GM18870 (cell line): ENCODE measurements at regions not wholly inside any gene's neighbourhood (a gene's known extent, or its start where the extent isn't known, plus 50 kb on each side); places are given as distances from the start of the nearest gene placed in this dataset.

Experiments
- ATAC-seq: cut with Tn5 transposase; IDR thresholded peaks from one replicate; pipeline ENCODE4 v1.9.1; 2021; ENCODE audit warnings: moderate library complexity; ENCODE audit not compliant: unreplicated experiment

- no peak for ATAC-seq
These were observed 180.5 kb upstream of the B3GALT2 start for GRCh38 chr1:193366764-193367507.

- ATAC-seq = no peak
These were observed 179.6 kb upstream of the B3GALT2 start for GRCh38 chr1:193365966-193366365.

GRCh38 chr1:193359631-193360030, 173.2 kb upstream of the B3GALT2 start:
- no peak for ATAC-seq

GRCh38 chr1:193358419-193358818, 172.0 kb upstream of the B3GALT2 start:
- ATAC-seq = no peak

- no peak for ATAC-seq
These were observed 169.8 kb upstream of the B3GALT2 start for GRCh38 chr1:193356249-193356648.

GRCh38 chr1:193355626-193356025, 169.2 kb upstream of the B3GALT2 start:
- no peak for ATAC-seq

GRCh38 chr1:193355178-193355577, 168.8 kb upstream of the B3GALT2 start:
- ATAC-seq = no peak

- no peak for ATAC-seq
These were observed 162.5 kb upstream of the B3GALT2 start for GRCh38 chr1:193348769-193349535.

GRCh38 chr1:193348091-193348768, 161.8 kb upstream of the B3GALT2 start:
- ATAC-seq = no peak

GRCh38 chr1:193346085-193346484, 159.7 kb upstream of the B3GALT2 start:
- ATAC-seq = no peak

- no peak for ATAC-seq
These were observed 156.4 kb upstream of the B3GALT2 start for GRCh38 chr1:193342811-193343210.

GRCh38 chr1:193340331-193340730, 153.9 kb upstream of the B3GALT2 start:
- ATAC-seq = no peak

- no peak for ATAC-seq
These were observed 153.0 kb upstream of the B3GALT2 start for GRCh38 chr1:193339401-193339800.

- peak; percentile 58 for ATAC-seq
These were observed 151.8 kb upstream of the B3GALT2 start for GRCh38 chr1:193338194-193338593.

- no peak for ATAC-seq
These were observed 149.5 kb upstream of the B3GALT2 start for GRCh38 chr1:193335806-193336428.

- ATAC-seq = no peak
These were observed 146.8 kb upstream of the B3GALT2 start for GRCh38 chr1:193333166-193333565.

GRCh38 chr1:193326296-193326695, 139.9 kb upstream of the B3GALT2 start:
- ATAC-seq = no peak

- no peak for ATAC-seq
These were observed 139.4 kb upstream of the B3GALT2 start for GRCh38 chr1:193325771-193326170.

- no peak for ATAC-seq
These were observed 138.6 kb upstream of the B3GALT2 start for GRCh38 chr1:193325042-193325441.

GRCh38 chr1:193322211-193322610, 135.8 kb upstream of the B3GALT2 start:
- ATAC-seq = no peak

- ATAC-seq = no peak
These were observed 134.9 kb upstream of the B3GALT2 start for GRCh38 chr1:193321242-193321840.
